H9 (cell line): ENCODE measurements at regions not wholly inside any gene's neighbourhood (a gene's known extent, or its start where the extent isn't known, plus 50 kb on each side); places are given as distances from the start of the nearest gene placed in this dataset.

Source experiments
- DNase-seq: peaks from one replicate; pipeline ENCODE4 v3.0.0-alpha.2; 2017
- H2AFZ ChIP-seq: one replicate; pipeline ENCODE4 v1.6.1; 2013; ENCODE audit warnings: mild to moderate bottlenecking, low read length, control low read depth, moderate library complexity
- H2AK5ac ChIP-seq: 2 replicates; pipeline ENCODE4 v1.6.1; 2013; ENCODE audit warnings: low read length, control low read depth, mixed read lengths; ENCODE audit not compliant: insufficient read length
- H2BK120ac ChIP-seq: one replicate; pipeline ENCODE4 v1.6.1; 2013; ENCODE audit warnings: low read depth, mild to moderate bottlenecking, low read length, control low read depth, inconsistent platforms; ENCODE audit not compliant: poor library complexity, severe bottlenecking
- H2BK12ac ChIP-seq: 2 replicates; pipeline ENCODE4 v1.6.1; 2013; ENCODE audit warnings: low read length, control low read depth, mixed read lengths, low read depth; ENCODE audit not compliant: insufficient read length
- H2BK15ac ChIP-seq: 2 replicates; pipeline ENCODE4 v1.6.1; 2013; ENCODE audit warnings: low read depth, low read length, control low read depth
- H2BK20ac ChIP-seq: one replicate; pipeline ENCODE4 v1.6.1; 2013; ENCODE audit warnings: low read depth, mild to moderate bottlenecking, low read length, control low read depth, inconsistent platforms; ENCODE audit not compliant: poor library complexity, severe bottlenecking
- H2BK5ac ChIP-seq: 2 replicates; pipeline ENCODE4 v1.6.1; 2013; ENCODE audit warnings: low read length, control low read depth, mixed read lengths; ENCODE audit not compliant: insufficient read length
- H3K14ac ChIP-seq: 2 replicates; pipeline ENCODE4 v1.6.1; 2013; ENCODE audit warnings: low read length, control low read depth; ENCODE audit not compliant: insufficient read depth
- H3K18ac ChIP-seq: 2 replicates; pipeline ENCODE4 v1.6.1; 2013; ENCODE audit warnings: low read depth, mild to moderate bottlenecking, mixed read lengths, low read length, control low read depth; ENCODE audit not compliant: insufficient read length
- H3K23ac ChIP-seq: 2 replicates; pipeline ENCODE4 v1.6.1; 2013; ENCODE audit warnings: low read length, control low read depth, mixed read lengths, low read depth; ENCODE audit not compliant: insufficient read length
- H3K23me2 ChIP-seq: 2 replicates; pipeline ENCODE4 v1.6.1; 2013; ENCODE audit warnings: low read depth, mild to moderate bottlenecking, mixed read lengths, low read length, control low read depth; ENCODE audit not compliant: insufficient read length, poor library complexity, severe bottlenecking
- H3K27ac ChIP-seq: 2 replicates; pipeline ENCODE4 v1.5.1; 2013; ENCODE audit warnings: low read length, control low read depth, mixed read lengths, low read depth; ENCODE audit not compliant: insufficient read length
- H3K27me3 ChIP-seq: 2 replicates; pipeline ENCODE4 v1.6.1; 2013; ENCODE audit warnings: low read length, control low read depth, inconsistent platforms; ENCODE audit not compliant: insufficient read depth
- H3K4ac ChIP-seq: 2 replicates; pipeline ENCODE4 v1.6.1; 2013; ENCODE audit warnings: low read depth, mild to moderate bottlenecking, control low read depth, inconsistent platforms, low read length, moderate library complexity
- H3K4me1 ChIP-seq: 2 replicates; pipeline ENCODE4 v1.6.1; 2013; ENCODE audit warnings: low read length, control low read depth, inconsistent platforms; ENCODE audit not compliant: insufficient read depth
- H3K4me2 ChIP-seq: 2 replicates; pipeline ENCODE4 v1.6.1; 2013; ENCODE audit warnings: low read length, control low read depth, mixed read lengths; ENCODE audit not compliant: insufficient read length, insufficient read depth
- H3K56ac ChIP-seq: 2 replicates; pipeline ENCODE4 v1.6.1; 2013; ENCODE audit warnings: low read depth, mild to moderate bottlenecking, mixed read lengths, low read length, control low read depth; ENCODE audit not compliant: insufficient read length
- H3K79me1 ChIP-seq: 2 replicates; pipeline ENCODE4 v1.6.1; 2013; ENCODE audit warnings: low read depth, mild to moderate bottlenecking, moderate library complexity, low read length, control low read depth, inconsistent platforms; ENCODE audit not compliant: insufficient read depth, poor library complexity, severe bottlenecking
- H3K79me2 ChIP-seq: 2 replicates; pipeline ENCODE4 v1.6.1; 2013; ENCODE audit warnings: low read length, control low read depth, inconsistent platforms; ENCODE audit not compliant: insufficient read depth
- H3K9ac ChIP-seq: 2 replicates; pipeline ENCODE4 v1.6.1; 2013; ENCODE audit warnings: low read length, control low read depth, mixed read lengths; ENCODE audit not compliant: insufficient read length; ENCODE audit errors: extremely low read depth
- H3K9me3 ChIP-seq: one replicate; pipeline ENCODE4 v1.6.1; 2013; ENCODE audit warnings: low read depth, low read length, inconsistent platforms; ENCODE audit not compliant: control insufficient read depth
- H3T11ph ChIP-seq: one replicate; pipeline ENCODE4 v1.6.1; 2013; ENCODE audit warnings: mild to moderate bottlenecking, low read length, control low read depth, inconsistent platforms
- H4K20me1 ChIP-seq: one replicate; pipeline ENCODE4 v1.6.1; 2013; ENCODE audit not compliant: control insufficient read depth, insufficient read length, insufficient read depth
- H4K5ac ChIP-seq: 2 replicates; pipeline ENCODE4 v1.6.1; 2013; ENCODE audit warnings: low read depth, mild to moderate bottlenecking, mixed read lengths, low read length, control low read depth; ENCODE audit not compliant: insufficient read length
- H4K8ac ChIP-seq: replicated peaks from 2 replicates; pipeline ENCODE4 v1.6.1; 2013; ENCODE audit warnings: low read length, control low read depth, mixed read lengths, low read depth; ENCODE audit not compliant: insufficient read length
- H4K91ac ChIP-seq: 2 replicates; pipeline ENCODE4 v1.6.1; 2013; ENCODE audit warnings: low read depth, mild to moderate bottlenecking, moderate library complexity, mixed read lengths, low read length, control low read depth; ENCODE audit not compliant: insufficient read length
- H3K27ac Mint-ChIP-seq, 3 experiments: 2 replicates in 2 of 3; 3 replicates in 1 of 3; pipeline ENCODE4 v1.8.0; 2020 to 2021; ENCODE audit warnings: mixed read lengths in 3 of 3, mild to moderate bottlenecking in 1 of 3, moderate library complexity in 1 of 3
- H3K27me3 Mint-ChIP-seq: 2 replicates; pipeline ENCODE4 v1.8.0; 2021; ENCODE audit warnings: low read depth, mild to moderate bottlenecking, moderate library complexity, mixed read lengths
- H3K36me3 Mint-ChIP-seq, 3 experiments: 2 replicates in 2 of 3; 3 replicates in 1 of 3; pipeline ENCODE4 v1.8.0; 2020 to 2021; ENCODE audit warnings: low read depth in 3 of 3, mixed read lengths in 3 of 3; ENCODE audit not compliant: insufficient read depth in 1 of 3
- H3K4me1 Mint-ChIP-seq, 2 experiments: 2 replicates each; pipeline ENCODE4 v1.8.0; 2020; ENCODE audit warnings: mixed read lengths in 2 of 2
- H3K4me3 Mint-ChIP-seq, 2 experiments: 2 replicates in 1 of 2; 3 replicates in 1 of 2; pipeline ENCODE4 v1.8.0; 2020 to 2021; ENCODE audit warnings: mild to moderate bottlenecking in 2 of 2, mixed read lengths in 2 of 2, moderate library complexity in 1 of 2
- H3K9me3 Mint-ChIP-seq, 2 experiments: 2 replicates in 1 of 2; 3 replicates in 1 of 2; pipeline ENCODE4 v1.8.0; 2020; ENCODE audit warnings: mild to moderate bottlenecking in 2 of 2, mixed read lengths in 2 of 2, moderate library complexity in 1 of 2
- WGBS: extraction: QIAGEN DNeasy Blood & Tissue Kit; methylation state at CpG from one replicate; pipeline ENCODE4 v1.1.7; 2013; ENCODE audit warnings: missing lambda C conversion rate, low lambda C conversion rate, mixed read lengths; ENCODE audit not compliant: insufficient read length; ENCODE audit errors: extremely low coverage; 5-methylcytosine and 5-hydroxymethylcytosine counted together
- TF ChIP-seq, protein P1 (sequence below): fragments of 200-600 bp; sonication (generic); conservative IDR thresholded peaks from 3 replicates; pipeline ENCODE4 v1.8.0; 2021; ENCODE audit warnings: antibody characterized with exemption, mild to moderate bottlenecking

DNA sequence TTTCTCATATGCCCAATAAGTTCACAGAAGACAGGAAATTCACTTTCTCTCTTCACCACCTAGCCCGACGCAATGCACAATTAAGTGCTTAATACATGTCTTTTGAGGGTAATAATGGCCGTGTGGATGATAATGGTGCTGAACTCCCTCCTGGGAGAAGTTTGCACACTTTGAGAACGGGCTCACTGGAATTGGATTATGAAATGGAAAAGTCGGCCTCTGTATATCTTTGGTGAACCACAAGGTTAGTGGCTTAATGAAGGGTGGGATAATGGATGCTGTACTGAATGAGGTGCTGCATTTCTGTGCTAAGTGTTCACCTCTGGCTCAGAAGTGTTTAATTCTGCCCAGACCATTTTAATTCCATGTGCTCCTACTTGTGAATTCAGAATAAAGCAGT lies 207.5 kb downstream of the IRX2 start:
- no peak overlapping the region for H2BK120ac ChIP-seq
- no peak for DNase-seq
- no peak overlapping the region for H3K14ac ChIP-seq
- no peak overlapping the region for H3K27ac ChIP-seq
- no peaks in the 10 kb centered on the region for H3K4me1 ChIP-seq
- no peaks in the 10 kb centered on the region for H4K20me1 ChIP-seq
- no peak overlapping the region for H4K8ac ChIP-seq
- H3K23ac ChIP-seq = no peak overlapping the region
- H2AFZ ChIP-seq = no peak overlapping the region
- Mint-ChIP-seq H3K27ac (no peak overlapping the region), H3K9me3 (peaks cover 5 to 6% of the 10 kb centered on the region in 2 experiments; a peak in 3 of 5 replicates), H3K27me3 (peaks cover 8% of the 10 kb centered on the region), H3K4me3 (no peak overlapping the region), H3K36me3 (peaks cover 0 to 5% (median 0%) of the 10 kb centered on the region in 3 experiments; a peak in 1 of 7 replicates), H3K4me1 (peaks cover 7 to 14% of the 10 kb centered on the region in 2 experiments)
- no peak overlapping the region for H3K4me2 ChIP-seq
- no peak overlapping the region for H3K4ac ChIP-seq
- no peaks in the 10 kb centered on the region for H3K9me3 ChIP-seq
- no peaks in the 10 kb centered on the region for H3K23me2 ChIP-seq
- H2BK15ac ChIP-seq = no peak overlapping the region
- H3K79me1 ChIP-seq = no peaks in the 10 kb centered on the region
- H4K91ac ChIP-seq = no peak overlapping the region
- no peaks in the 10 kb centered on the region for H3K79me2 ChIP-seq
- H3K27me3 ChIP-seq = no peaks in the 10 kb centered on the region
- H3T11ph ChIP-seq = no peak overlapping the region
- no peak overlapping the region for H4K5ac ChIP-seq
- no peak overlapping the region for H3K9ac ChIP-seq
- H2BK12ac ChIP-seq = no peak overlapping the region
- TF ChIP-seq, protein P1, sequence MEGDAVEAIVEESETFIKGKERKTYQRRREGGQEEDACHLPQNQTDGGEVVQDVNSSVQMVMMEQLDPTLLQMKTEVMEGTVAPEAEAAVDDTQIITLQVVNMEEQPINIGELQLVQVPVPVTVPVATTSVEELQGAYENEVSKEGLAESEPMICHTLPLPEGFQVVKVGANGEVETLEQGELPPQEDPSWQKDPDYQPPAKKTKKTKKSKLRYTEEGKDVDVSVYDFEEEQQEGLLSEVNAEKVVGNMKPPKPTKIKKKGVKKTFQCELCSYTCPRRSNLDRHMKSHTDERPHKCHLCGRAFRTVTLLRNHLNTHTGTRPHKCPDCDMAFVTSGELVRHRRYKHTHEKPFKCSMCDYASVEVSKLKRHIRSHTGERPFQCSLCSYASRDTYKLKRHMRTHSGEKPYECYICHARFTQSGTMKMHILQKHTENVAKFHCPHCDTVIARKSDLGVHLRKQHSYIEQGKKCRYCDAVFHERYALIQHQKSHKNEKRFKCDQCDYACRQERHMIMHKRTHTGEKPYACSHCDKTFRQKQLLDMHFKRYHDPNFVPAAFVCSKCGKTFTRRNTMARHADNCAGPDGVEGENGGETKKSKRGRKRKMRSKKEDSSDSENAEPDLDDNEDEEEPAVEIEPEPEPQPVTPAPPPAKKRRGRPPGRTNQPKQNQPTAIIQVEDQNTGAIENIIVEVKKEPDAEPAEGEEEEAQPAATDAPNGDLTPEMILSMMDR = no peak
- H2BK20ac ChIP-seq = no peak overlapping the region
- no peak overlapping the region for H3K56ac ChIP-seq
- no peak overlapping the region for H3K18ac ChIP-seq
- WGBS = no CpG with 5 or more reads among the region's 5 CpGs
- no peak overlapping the region for H2BK5ac ChIP-seq
- no peak overlapping the region for H2AK5ac ChIP-seq
